GM23338 (cell line): ENCODE measurements at regions not wholly inside any gene's neighbourhood (a gene's known extent, or its start where the extent isn't known, plus 50 kb on each side); places are given as distances from the start of the nearest gene placed in this dataset.

ENCODE experiments used
- ATAC-seq: fragments of 200-7000 bp; cut with Tn5 transposase; 3 replicates; pipeline ENCODE4 v1.9.1; 2020
- DNase-seq: peaks from one replicate; pipeline ENCODE4 v3.0.0-alpha.2; 2015; ENCODE audit warnings: low spot score
- H2AFZ ChIP-seq: fragments of 200-600 bp; sonication (generic); 2 replicates; pipeline ENCODE4 v1.8.0; 2016; ENCODE audit warnings: antibody characterized with exemption, mild to moderate bottlenecking, moderate library complexity
- H3F3A ChIP-seq: fragments of 200-600 bp; sonication (generic); replicated peaks from 2 replicates; pipeline ENCODE4 v1.8.0; 2017; ENCODE audit warnings: antibody characterized with exemption, mixed run types, low read depth
- H3K27ac ChIP-seq: fragments of 200-600 bp; sonication (generic); 2 replicates; pipeline ENCODE4 v1.6.1; 2016; ENCODE audit warnings: low read depth
- H3K27me3 ChIP-seq: fragments of 200-600 bp; sonication (generic); 2 replicates; pipeline ENCODE4 v1.8.0; 2016; ENCODE audit warnings: mild to moderate bottlenecking, mixed run types, moderate library complexity; ENCODE audit not compliant: insufficient read depth
- H3K36me3 ChIP-seq: fragments of 200-600 bp; sonication (generic); 2 replicates; pipeline ENCODE4 v1.8.0; 2016; ENCODE audit warnings: mild to moderate bottlenecking; ENCODE audit not compliant: insufficient read depth
- H3K4me1 ChIP-seq: fragments of 200-600 bp; sonication (generic); 2 replicates; pipeline ENCODE4 v1.8.0; 2016; ENCODE audit warnings: mild to moderate bottlenecking, moderate library complexity; ENCODE audit not compliant: insufficient read depth
- H3K4me2 ChIP-seq: fragments of 200-600 bp; sonication (generic); 2 replicates; pipeline ENCODE4 v1.7.1; 2017; ENCODE audit warnings: mixed run types
- H3K4me3 ChIP-seq: fragments of 200-600 bp; sonication (generic); 2 replicates; pipeline ENCODE4 v1.6.1; 2016; ENCODE audit warnings: mixed run types
- H3K79me2 ChIP-seq: fragments of 200-600 bp; sonication (generic); replicated peaks from 2 replicates; pipeline ENCODE4 v1.8.0; 2017; ENCODE audit warnings: mild to moderate bottlenecking; ENCODE audit not compliant: insufficient read depth
- H3K9me2 ChIP-seq: fragments of 200-600 bp; sonication (generic); 2 replicates; pipeline ENCODE4 v1.8.0; 2017; ENCODE audit not compliant: insufficient read depth
- H4K20me1 ChIP-seq: fragments of 200-600 bp; sonication (generic); replicated peaks from 2 replicates; pipeline ENCODE4 v1.8.0; 2017; ENCODE audit warnings: mild to moderate bottlenecking; ENCODE audit not compliant: insufficient read depth
- H3K27ac Mint-ChIP-seq: 2 replicates; pipeline ENCODE4 v1.8.0; 2020; ENCODE audit warnings: inconsistent platforms, mild to moderate bottlenecking, moderate library complexity, mixed read lengths
- H3K27me3 Mint-ChIP-seq: 3 replicates; pipeline ENCODE4 v1.8.0; 2022; ENCODE audit warnings: low read depth, mild to moderate bottlenecking, moderate library complexity, mixed read lengths, inconsistent platforms; ENCODE audit not compliant: insufficient read depth, poor library complexity
- H3K36me3 Mint-ChIP-seq: 3 replicates; pipeline ENCODE4 v1.8.0; 2021; ENCODE audit warnings: low read depth, mild to moderate bottlenecking, inconsistent platforms, moderate library complexity, mixed read lengths
- H3K4me1 Mint-ChIP-seq: 3 replicates; pipeline ENCODE4 v1.8.0; 2020; ENCODE audit warnings: mild to moderate bottlenecking, inconsistent platforms, mixed read lengths
- H3K4me3 Mint-ChIP-seq: 3 replicates; pipeline ENCODE4 v1.8.0; 2021; ENCODE audit warnings: moderate library complexity, mild to moderate bottlenecking, inconsistent platforms, mixed read lengths
- H3K9me3 Mint-ChIP-seq: 3 replicates; pipeline ENCODE4 v1.8.0; 2020; ENCODE audit warnings: moderate library complexity, mild to moderate bottlenecking, inconsistent platforms, mixed read lengths
- CREB1 ChIP-seq: fragments of 250-450 bp; sonication (Bioruptor Pico); IDR thresholded peaks from 2 replicates; pipeline ENCODE4 v1.5.0; 2020; ENCODE audit warnings: low read depth, mild to moderate bottlenecking, moderate library complexity
- CTCF ChIP-seq, 2 experiments: fragments of 200-600 bp in 1 of 2; sonication (generic) in 1 of 2; conservative IDR thresholded peaks; 2 replicates each; pipeline versions ENCODE4 v1.5.1 to v1.6.1; 2016 to 2017; ENCODE audit warnings: antibody characterized with exemption in 2 of 2, low read depth in 2 of 2, mild to moderate bottlenecking in 2 of 2, moderate library complexity in 1 of 2
- EZH2 ChIP-seq: fragments of 200-600 bp; sonication (generic); IDR thresholded peaks from one replicate; pipeline ENCODE4 v1.8.0; 2017; ENCODE audit warnings: antibody characterized with exemption, mild to moderate bottlenecking, low read depth; ENCODE audit not compliant: unreplicated experiment
- EZH2phosphoT487 ChIP-seq: fragments of 200-600 bp; sonication (generic); IDR thresholded peaks from one replicate; pipeline ENCODE4 v1.8.1; 2018; ENCODE audit warnings: antibody characterized with exemption; ENCODE audit not compliant: unreplicated experiment
- JUNB ChIP-seq: IDR thresholded peaks from one replicate; pipeline ENCODE4 v1.6.1; 2016; ENCODE audit warnings: antibody characterized with exemption; ENCODE audit not compliant: unreplicated experiment
- NANOG ChIP-seq: IDR thresholded peaks from 2 replicates; pipeline ENCODE4 v1.6.1; 2016; ENCODE audit warnings: antibody characterized with exemption, borderline replicate concordance
- POLR2AphosphoS5 ChIP-seq: IDR thresholded peaks from 2 replicates; pipeline ENCODE4 v1.6.1; 2016; ENCODE audit warnings: antibody characterized with exemption, low read depth
- ZNF114 ChIP-seq: fragments of 250-450 bp; sonication (Bioruptor Pico); IDR thresholded peaks from 2 replicates; pipeline ENCODE4 v1.5.0; 2020; ENCODE audit warnings: mild to moderate bottlenecking, moderate library complexity
- ZNF331 ChIP-seq: fragments of 250-450 bp; sonication (Bioruptor Pico); IDR thresholded peaks from 2 replicates; pipeline ENCODE4 v1.5.0; 2020; ENCODE audit warnings: low read depth, mild to moderate bottlenecking, moderate library complexity
- TF ChIP-seq, protein P1 (sequence below): IDR thresholded peaks from 2 replicates; pipeline ENCODE4 v1.6.1; 2016; ENCODE audit warnings: antibody characterized with exemption

GRCh38 chr10:129398711-129399141 lies 68.3 kb upstream of the MGMT start:
- DNase-seq (no peak), ATAC-seq (no peak)
- Mint-ChIP-seq H3K4me1 (peaks cover 13% of the 10 kb centered on the region; the same call in 2 of the 3 replicates), H3K36me3 (no peaks in the 10 kb centered on the region), H3K9me3 (no peaks in the 10 kb centered on the region), H3K27me3 (peaks cover 4% of the 10 kb centered on the region), H3K4me3 (no peak overlapping the region), H3K27ac (no peak overlapping the region)
- Histone ChIP-seq H2AFZ (no peak overlapping the region), H3F3A (no peaks in the 10 kb centered on the region), H3K9me2 (no peaks in the 10 kb centered on the region), H3K27me3 (no peaks in the 10 kb centered on the region), H3K27ac (no peak overlapping the region), H3K4me3 (no peak overlapping the region), H3K36me3 (no peaks in the 10 kb centered on the region), H3K79me2 (no peaks in the 10 kb centered on the region), H4K20me1 (no peaks in the 10 kb centered on the region), H3K4me1 (no peaks in the 10 kb centered on the region), H3K4me2 (no peak overlapping the region)
- no peak for TF ChIP-seq CTCF (conservative IDR thresholded peaks at IDR 0.05; ENCODE audit: low read depth in 2 of 2)
- TF ChIP-seq, protein P1, sequence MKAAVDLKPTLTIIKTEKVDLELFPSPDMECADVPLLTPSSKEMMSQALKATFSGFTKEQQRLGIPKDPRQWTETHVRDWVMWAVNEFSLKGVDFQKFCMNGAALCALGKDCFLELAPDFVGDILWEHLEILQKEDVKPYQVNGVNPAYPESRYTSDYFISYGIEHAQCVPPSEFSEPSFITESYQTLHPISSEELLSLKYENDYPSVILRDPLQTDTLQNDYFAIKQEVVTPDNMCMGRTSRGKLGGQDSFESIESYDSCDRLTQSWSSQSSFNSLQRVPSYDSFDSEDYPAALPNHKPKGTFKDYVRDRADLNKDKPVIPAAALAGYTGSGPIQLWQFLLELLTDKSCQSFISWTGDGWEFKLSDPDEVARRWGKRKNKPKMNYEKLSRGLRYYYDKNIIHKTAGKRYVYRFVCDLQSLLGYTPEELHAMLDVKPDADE = no peak
- no peak for TF ChIP-seq CREB1 (CRISPR knock-in tag)

- H3K27me3 ChIP-seq = no peaks in the 10 kb centered on the region
- no peak for DNase-seq
- H3K79me2 ChIP-seq = no peaks in the 10 kb centered on the region
- no peak overlapping the region for H2AFZ ChIP-seq
- Mint-ChIP-seq H3K4me3 (no peak overlapping the region), H3K9me3 (no peaks in the 10 kb centered on the region), H3K4me1 (peaks cover 4% of the 10 kb centered on the region; the same call in 2 of the 3 replicates), H3K36me3 (no peaks in the 10 kb centered on the region), H3K27me3 (no peaks in the 10 kb centered on the region), H3K27ac (no peak overlapping the region)
- TF ChIP-seq POLR2AphosphoS5 (no peak), JUNB (no peak)
- TF ChIP-seq, protein P1 = no peak
- H4K20me1 ChIP-seq = no peaks in the 10 kb centered on the region
- no peak overlapping the region for H3K27ac ChIP-seq
- H3K4me1 ChIP-seq = no peaks in the 10 kb centered on the region
- H3K4me3 ChIP-seq = no peak overlapping the region
- H3K36me3 ChIP-seq = no peaks in the 10 kb centered on the region
- no peaks in the 10 kb centered on the region for H3F3A ChIP-seq
- H3K4me2 ChIP-seq = no peak overlapping the region
- no peaks in the 10 kb centered on the region for H3K9me2 ChIP-seq
- ATAC-seq = no peak
Observed at GRCh38 chr10:129400426-129400825, 66.6 kb upstream of the MGMT start.

DNA sequence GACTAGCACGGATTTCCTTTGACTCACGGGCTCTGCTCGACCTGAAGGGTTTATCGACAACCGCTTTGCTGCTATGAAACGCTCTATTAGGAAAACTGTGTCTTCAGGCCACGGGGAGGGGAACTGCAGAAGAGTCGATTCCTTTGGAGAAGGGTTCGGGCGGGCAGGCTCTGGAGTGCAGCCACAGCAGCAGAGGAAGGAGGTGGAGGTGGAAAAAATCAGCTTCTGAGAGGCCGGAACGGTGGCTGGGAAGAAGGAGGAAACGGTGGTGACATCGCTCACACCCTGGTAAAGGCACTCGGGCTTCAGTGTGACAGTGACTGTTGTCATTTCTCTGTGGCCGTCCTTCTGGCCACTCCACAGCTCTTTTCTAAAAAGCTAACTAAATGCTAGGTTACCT lies 64.6 kb upstream of the MGMT start:
- Histone ChIP-seq H3K4me1 (no peaks in the 10 kb centered on the region), H3K4me3 (no peak overlapping the region), H3F3A (no peaks in the 10 kb centered on the region), H3K27ac (no peak overlapping the region), H3K27me3 (no peaks in the 10 kb centered on the region), H4K20me1 (no peaks in the 10 kb centered on the region), H3K79me2 (no peaks in the 10 kb centered on the region), H3K9me2 (no peaks in the 10 kb centered on the region), H2AFZ (peak overlapping the region; percentile 83), H3K36me3 (no peaks in the 10 kb centered on the region), H3K4me2 (no peak overlapping the region)
- DNase-seq (no peak), ATAC-seq (no peak)
- Mint-ChIP-seq H3K36me3 (no peaks in the 10 kb centered on the region), H3K4me1 (no peaks in the 10 kb centered on the region), H3K27me3 (no peaks in the 10 kb centered on the region), H3K9me3 (no peaks in the 10 kb centered on the region), H3K27ac (no peak overlapping the region), H3K4me3 (no peak overlapping the region)
- TF ChIP-seq JUNB (no peak), NANOG (no peak), ZNF114 (CRISPR knock-in tag) (no peak), ZNF331 (CRISPR knock-in tag) (no peak), EZH2phosphoT487 (no peak), POLR2AphosphoS5 (no peak), EZH2 (no peak)
- TF ChIP-seq, protein P1 = no peak
